HG03520 (cell line): ENCODE measurements at regions not wholly inside any gene's neighbourhood (a gene's known extent, or its start where the extent isn't known, plus 50 kb on each side); places are given as distances from the start of the nearest gene placed in this dataset.

ENCODE experiments used
- ATAC-seq: cut with Tn5 transposase; IDR thresholded peaks from one replicate; pipeline ENCODE4 v1.9.1; 2021; ENCODE audit warnings: mild to moderate bottlenecking, moderate library complexity; ENCODE audit not compliant: unreplicated experiment

DNA sequence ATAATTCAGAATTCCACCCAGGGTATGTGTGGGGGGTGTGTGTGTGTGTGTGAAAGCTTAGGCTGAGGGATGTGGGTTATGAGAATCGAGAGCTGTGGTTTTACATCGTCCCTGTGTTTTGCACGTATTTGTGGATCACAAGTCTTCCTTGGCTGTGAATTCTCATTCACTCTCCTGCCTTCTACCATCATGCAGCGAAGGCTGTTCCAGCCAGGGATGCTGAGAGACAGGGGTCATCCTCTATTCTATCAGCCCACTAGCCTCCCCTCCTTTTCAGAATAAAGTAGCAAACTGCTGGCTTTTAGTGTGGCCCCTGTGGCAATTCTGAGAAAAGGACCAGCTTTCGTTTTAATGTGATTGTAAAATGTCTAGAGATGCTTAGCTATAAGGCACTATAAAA is 460.6 kb upstream of the NR2F2 start:
- no peak for ATAC-seq

DNA sequence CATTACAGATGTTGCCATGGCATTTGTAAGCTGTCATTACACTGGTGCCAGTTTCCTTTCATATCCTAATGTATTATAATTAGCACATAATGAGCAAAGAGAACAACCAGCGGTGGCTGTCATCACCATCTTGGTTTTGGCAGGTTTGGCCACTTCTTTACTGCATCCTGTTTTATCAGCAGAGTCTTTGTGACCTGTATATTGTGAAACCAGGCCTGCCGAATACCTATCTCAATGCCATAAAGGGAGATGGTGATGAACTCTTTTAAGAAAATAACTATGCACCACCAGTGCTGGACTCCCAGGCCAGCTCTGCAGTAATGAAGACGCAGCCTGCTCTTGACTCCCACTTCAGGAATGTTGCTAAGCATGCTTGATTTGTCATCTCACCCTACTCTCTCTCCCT is 458.1 kb upstream of the NR2F2 start:
- no peak for ATAC-seq

DNA sequence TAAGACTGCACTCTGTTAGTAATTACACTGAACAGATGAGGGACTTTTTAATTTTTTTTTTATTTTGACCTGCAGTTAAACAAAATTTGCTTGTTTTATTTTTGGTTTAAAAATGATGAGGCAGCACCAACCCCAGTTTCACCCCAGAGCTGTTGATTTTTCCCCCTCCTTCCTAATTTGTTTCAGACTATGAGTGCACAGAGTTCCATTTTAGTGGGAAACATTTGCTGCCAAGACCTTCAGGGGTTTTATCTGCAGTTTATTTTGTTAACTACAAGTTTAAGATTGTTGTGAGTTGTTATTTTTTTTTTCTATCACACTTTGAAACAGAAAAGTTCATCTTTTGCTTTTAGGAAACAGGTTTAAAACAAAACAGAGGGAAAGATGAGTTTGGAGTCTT is 455.9 kb upstream of the NR2F2 start:
- ATAC-seq = no peak

DNA sequence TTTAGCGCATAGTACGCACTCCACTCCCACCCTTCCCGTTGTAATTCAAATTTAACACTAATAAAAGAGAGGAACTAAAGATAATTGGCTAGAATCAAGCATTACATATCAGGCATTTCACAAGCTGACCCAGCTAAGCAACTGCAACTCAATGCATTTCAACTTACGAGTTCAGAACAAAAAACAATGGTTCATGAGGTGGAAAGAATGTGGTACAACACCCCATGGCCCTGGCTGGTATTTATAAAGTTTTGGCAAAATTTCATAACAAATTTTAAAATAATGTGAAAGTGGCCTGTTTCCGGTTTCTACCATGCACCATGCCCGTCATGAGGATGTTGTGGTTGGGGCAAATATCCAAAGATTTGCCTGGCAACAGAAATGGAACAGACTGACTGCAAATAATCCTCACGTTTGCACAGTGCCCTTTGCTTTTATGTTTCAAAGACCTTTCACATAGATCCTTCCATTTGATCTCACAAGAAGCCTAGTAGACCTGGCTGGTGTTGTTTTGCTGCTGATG is 455.3 kb upstream of the NR2F2 start:
- no peak for ATAC-seq

DNA sequence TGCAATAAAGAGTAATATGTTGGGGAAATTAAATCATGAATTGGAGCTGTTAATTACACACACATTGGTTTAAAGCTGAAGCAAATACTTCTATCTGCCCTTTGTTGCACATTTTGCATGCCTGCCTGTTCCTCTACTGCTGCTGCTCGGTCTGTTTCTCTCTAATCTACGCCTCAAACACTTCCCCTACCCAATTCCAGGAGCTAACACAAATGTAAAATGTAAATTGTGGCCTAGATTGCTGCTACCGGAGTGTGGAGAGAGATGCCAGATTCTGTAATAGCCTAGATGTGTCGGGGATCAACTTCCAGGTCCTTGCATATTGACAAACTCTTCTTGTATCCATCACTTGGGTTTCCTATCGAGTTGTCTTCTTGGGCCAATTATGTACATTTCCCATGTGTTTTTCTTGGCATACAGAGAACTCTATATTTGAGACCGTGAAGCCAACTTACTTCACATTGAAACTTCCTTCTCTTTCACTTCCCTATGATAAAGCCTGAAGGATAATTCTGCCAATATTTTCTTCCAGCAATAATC is 450.4 kb upstream of the NR2F2 start:
- ATAC-seq = no peak

DNA sequence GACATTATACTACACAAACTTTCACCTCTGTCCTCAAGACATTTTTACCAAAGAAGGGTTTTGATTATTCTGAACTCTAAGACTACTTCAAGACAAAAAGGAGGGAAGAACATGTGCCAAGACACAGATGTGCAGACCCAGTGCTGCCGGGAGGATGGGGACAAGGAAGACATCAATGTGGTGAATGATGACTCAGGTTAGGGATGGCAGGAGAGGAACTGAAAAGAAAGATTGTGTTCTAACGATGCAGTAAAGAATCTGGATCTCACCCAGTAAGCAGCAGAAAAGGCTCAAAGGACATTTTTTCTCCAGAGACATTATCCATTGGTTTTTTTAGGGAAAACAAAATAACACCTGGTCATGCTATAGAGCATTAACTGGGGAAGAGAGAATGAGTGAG is 449.9 kb upstream of the NR2F2 start:
- ATAC-seq = no peak

DNA sequence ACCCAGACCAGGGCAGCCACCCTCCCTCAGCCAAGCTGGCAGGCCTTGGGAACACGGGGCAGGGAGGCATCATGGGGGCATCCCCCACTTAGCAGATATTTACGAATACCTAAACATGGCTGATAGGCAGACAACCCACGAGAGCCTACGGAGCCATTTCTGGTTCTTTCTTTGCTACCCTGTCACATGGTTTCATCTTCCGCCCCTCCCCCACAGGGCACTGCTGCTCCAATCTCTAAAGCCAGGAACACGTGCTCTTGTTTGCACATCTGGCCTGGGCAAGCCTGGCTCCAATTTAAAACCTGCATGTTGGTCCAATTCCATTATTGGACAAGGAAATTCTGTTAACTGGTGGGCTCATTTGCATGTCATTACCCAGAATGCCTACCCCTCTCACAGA is 447.4 kb upstream of the NR2F2 start:
- ATAC-seq = no peak

DNA sequence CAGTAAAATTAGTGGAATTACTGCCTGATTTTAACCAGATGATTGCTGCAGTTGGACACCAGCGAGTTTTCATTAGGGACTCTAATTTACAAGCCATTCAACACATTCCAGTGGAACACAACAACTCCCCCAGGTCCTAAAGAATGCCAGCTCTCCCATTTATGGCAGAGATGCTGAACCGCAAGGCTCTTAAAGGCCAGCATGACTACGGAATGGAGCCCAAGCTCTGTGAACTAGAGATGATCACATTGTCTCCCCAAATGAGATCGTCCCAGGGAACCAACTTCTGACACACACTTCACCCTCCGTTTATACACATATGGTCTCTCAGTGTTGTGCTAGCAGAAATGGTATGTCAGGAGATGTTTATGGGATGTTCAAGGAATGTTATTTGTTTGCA is 446.2 kb upstream of the NR2F2 start:
- ATAC-seq = no peak

DNA sequence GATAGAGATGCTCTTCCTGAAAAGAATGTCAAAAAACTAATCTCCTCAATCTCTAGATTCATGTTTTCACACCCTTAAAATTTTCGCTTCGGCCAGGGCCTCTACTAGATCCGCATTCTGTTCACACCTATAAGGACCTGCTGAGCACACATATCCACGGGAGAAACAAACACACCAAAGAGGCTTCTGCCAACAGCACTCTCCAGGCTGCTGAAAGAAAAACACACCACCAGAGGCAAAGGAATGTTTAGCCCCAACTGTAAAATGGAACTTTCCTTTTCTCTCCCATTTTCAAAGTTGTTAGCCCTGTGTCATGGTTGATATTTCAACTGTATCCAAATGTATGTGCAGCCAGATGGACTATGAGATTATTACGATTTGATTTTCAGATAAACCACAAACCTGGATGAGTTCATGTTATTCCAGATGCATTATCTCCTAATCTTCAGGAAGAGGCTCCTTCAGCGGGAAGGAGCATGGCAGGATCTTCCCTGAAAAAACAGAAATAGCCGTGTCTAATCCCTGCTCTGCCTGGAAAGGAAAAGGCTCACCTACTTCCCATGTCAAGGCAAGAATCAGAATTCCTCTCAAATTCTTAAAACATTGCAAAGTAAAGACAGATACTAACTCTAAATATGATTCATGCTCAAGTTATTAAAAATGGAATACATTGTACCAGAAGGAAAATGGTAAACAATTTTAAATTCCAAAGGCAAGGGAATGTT is 442.7 kb upstream of the NR2F2 start:
- no peak for ATAC-seq

DNA sequence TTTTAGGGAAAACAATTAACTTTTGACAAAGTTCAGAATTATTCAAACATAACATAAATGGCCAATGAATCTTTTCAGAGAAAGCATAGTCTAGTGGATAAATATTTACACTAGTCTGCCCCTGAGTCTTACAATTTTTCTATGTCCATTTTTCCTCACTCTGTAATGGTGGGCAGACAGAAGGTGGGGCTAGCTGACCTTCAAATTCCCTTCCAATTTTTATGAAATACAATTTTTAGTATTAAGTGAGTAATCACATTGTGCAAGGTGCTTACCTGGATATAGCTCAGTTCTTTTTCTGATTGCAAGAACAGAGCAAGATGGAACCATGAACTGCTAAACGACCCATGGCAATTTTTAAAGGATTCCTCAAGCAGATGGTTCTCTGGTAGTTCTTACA is 441.7 kb upstream of the NR2F2 start:
- ATAC-seq = no peak

DNA sequence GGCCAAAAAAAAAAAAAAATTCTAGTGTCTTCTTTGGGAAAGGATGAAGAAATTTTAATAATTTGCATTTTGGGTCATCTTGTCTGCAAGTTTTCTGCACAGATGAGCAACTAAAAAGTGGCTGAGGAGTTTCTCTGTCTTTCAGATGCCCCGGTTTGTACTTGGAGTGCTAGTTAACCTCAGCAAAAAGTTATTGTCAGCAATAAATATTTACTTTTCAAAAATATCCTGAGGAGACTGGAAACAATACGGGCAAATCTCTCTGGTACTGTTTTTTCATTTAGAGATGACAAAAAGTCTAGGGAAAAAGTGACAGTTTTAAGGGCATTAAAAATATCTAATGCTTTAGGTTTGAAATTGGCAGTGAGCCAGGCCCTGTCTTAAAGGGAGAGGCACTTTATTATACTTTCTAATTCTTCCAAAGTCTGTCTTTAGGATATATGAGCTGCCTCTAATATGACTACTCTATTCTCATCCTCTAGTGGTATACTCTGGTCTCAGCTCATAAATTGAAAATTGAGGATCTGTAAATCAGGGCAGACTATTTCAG is 436.0 kb upstream of the NR2F2 start:
- ATAC-seq = no peak

DNA sequence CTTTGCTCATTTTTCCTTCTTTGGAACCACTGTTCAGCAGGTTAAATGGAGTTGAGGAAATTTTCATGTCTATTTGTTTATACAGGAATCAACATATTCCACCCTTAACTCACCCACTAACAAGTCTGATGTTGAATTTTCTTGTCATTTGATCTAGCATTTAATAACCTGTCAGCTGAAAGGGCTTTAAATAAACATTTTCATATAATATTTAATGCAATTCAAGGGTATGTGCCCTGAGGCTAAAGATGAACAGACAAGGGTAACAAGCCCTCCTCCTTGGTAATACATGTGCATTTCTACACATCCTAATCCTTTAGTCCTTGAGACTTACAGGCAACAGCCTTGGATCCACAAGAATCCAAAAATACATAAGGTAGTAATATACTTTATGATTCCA is 435.0 kb upstream of the NR2F2 start:
- no peak for ATAC-seq

DNA sequence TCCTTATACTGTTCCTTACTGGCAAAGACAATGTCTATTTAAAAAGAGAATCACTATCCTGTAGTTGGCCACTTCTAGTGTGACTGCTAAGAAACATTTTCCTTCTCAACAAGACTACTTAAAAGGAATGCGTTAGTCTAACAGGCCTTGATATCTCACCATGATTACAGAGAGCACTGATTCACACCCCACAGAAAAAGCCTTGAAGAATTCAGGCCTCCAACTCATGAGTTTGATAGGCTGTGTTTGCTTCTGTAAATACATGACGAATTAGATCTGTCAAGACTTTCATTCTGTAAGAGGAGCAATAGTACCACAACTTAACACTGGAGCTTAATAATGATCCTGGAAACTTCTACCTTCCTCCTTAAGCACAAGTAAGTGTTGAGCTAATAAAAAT is 432.8 kb upstream of the NR2F2 start:
- ATAC-seq = no peak

DNA sequence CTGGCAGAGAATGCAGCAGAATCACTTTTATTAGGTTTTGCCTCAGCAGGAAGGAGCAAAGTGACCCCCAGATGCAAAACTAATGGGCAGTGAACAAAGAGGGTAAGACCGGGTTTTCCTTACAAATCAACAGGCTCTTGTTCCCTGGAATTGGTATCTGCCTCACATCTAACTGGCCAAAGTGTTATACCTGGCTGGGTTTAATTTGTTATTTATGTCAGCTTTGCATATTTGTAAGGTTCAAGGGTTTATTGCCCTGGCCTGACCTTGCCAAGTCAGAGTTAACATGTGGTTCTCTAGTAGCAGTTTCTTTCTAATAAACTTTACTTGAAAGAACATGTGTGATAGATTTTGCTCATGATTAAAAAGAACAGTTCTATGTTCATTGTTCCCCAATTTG is 431.7 kb upstream of the NR2F2 start:
- no peak for ATAC-seq

DNA sequence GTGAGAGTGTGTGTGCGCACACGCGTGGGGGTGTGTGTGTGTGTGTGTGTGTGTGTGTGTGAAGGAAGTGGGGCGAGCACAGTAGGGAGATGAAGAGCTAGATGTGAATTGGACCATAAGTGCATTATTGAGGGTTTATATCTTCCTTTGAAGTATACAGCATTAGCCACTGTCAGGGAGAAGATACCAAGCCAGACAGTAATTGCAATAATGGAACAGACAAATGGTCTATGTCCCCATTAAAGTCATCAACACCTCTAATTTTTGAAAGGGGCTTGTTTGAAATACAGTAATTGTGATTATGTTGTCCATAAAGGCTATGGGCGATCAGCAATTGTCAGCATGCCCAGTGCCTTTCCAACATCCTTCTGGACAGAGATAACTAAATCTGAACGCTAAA is 429.2 kb upstream of the NR2F2 start:
- no peak for ATAC-seq

DNA sequence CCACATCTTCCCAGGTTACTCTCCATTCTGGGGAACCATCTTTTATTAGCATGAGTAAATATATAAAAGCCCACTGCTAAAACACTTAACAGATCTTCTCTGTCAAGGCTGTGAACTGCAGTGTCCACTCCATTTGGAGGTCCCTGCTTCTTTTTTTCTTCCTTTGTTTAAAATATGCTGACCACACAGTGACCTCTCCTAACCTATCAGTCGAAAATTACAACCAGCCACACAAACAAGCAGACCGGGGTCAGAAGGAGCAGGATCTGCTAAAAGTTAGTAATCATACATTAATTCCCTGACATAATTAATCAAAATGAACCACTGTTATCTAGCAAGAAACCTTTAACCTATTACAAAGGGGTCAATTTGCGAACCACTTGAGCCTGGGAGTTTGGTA is 427.9 kb upstream of the NR2F2 start:
- ATAC-seq = no peak

DNA sequence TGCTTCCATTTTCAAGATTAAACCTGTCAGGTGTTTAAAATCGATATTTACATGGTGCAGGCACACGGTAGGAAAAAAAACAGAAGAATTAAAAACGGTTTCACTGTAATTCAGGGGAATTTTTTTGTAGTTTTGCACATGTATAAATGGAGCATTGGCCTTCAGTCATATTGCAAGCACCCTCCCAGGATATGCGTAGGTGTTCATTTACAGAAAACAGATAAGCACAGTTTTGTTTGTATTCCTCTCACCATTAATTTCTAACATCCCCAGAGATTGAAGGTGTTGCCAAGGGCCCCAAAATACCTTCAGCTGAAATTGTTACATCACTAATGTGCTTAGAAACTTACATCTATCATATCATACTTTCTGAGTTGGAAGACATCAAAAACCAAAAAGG is 427.1 kb upstream of the NR2F2 start:
- ATAC-seq = no peak

DNA sequence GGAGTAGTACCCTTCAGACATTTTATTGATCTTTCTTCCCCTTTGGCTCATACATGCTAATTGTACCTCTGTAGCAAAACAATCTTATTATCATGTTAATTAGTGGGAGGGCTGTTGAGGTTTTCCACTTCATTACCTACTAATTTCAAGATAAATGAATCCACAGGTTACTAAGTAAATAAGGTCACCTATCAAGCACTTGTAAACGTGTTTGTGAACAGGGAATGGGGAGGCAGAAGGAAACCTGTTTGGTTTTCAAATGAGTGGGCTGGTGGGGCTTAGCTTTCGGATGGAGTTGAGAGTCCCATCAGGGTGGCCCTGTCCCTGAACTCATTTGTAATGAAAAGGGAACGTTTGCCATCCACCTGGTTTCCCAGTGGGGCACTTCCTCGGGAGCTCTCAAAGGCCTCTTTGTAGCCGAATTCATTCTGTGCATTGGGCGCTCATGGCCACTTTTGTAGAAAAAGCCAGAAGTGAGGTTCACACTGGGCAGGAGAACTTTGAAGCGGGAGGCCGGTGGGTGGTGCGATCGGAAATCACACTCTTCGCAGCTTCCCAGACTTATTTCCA is 419.8 kb upstream of the NR2F2 start:
- no peak for ATAC-seq

DNA sequence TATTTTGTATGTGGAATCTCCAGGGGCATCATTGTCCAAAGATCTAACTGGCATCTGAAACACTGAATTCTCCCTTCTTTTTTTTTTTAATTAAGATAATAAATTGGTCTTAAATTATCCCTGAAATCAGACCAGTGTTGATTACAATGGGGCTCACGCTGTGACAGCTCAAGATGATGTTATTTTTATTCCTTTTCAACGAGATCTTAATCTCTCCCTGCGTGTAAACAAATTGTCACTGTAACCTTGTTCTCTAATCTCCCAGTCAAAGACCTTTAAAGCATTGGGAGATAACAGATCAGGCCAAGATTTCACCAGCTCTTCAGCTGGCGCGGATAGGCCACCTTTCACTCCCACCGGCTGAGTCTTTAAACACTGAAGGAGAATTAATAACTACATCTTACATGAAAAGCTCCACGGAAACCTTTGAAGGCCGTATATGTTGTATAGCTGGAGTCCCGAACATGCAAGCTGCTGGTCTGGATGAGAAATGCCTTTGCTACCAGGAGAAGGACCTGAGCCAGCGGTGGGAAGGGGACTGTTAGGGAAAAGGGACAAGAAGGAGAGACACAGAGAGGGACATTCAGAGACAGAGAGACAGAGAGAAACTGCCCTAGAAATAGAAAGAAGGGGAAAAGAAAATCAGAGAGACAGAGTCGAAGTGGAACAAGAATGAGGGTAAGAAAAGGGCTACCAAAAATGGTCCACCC is 418.8 kb upstream of the NR2F2 start:
- no peak for ATAC-seq

DNA sequence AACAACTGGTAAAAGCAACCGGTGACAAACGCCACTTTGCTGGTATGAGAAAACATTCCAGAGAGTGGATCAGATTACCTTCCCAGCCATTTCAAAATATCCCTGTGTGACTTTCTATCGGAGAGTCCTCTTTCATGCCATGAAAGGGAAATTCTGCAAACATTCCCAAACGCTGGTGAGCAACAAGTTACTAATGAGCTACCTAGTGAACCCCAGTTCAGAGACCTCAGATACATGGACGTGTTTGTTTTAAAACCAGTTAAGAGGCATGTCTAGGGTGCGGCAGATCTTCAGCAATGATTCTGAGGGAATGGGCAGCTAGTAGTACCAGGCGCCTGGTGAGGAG is 418.2 kb upstream of the NR2F2 start:
- ATAC-seq = no peak

DNA sequence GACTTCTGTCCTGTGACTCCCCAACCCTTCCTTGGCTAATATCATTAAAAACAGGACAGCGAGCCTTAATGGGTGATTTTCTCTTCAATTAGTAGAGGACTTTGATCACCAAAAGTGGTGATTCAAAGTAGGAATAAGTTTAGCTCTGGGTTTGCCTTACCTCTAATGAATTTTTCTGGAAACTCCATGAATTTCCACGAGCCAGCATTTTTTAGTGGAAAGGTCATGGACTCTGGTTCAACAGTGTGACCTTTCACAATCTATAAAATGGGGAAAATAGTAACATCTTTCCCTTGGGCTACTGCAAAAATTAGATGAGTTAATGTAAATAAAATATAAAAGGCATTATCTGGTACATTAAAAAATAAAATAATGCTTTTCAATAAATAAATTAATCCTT is 417.8 kb upstream of the NR2F2 start:
- ATAC-seq = no peak

DNA sequence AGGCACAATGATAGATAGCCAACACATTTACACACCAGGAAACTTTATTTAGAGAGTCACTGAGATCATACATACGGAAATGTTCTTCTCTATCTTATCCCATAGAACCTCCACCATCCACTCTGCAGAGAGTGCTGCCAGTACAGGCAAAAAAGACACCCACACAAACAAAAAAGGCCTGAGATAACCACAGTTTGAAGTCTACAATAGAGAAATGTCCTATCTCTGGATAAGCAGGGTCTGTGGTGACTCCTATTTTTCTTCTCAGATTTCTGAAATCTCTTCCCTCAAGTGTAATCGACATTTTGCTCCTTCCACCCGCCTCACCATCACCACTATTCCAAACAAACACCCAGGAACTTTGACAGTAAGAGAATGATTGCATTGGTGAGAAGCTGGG is 413.9 kb upstream of the NR2F2 start:
- ATAC-seq = no peak
